ENCODE measurements at regions not wholly inside any gene's neighbourhood (a gene's known extent, or its start where the extent isn't known, plus 50 kb on each side); places are given as distances from the start of the nearest gene placed in this dataset.

DNA sequence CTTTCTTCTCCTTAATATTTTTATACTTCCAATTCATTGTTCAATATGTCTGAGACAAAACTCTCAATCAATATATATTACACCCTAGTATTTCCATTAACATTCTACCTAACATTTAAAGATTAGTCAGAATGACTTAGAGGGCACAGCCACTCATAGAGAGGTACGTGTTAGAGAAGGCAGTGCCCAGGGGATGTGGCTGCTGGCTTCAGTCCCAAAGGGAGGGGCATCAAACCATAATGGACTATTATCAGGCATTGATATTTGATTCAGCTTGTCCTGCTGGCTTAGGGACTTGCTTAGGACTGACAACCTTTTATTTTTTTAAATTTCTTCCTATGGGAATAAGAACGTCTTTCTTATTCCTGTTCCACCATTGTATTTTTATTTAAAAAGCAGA is 1392.0 kb upstream of the ATXN8OS start:
- H3K27ac ChIP-seq (ENCODE audit: low read depth in 2 of 2, low read length in 1 of 2): no peak overlapping the region
- ChIA-PET CTCF (no interaction called here), POLR2A (no interaction called here)
- WGBS (ENCODE audit: low lambda C conversion rate): 72% methylated on average over 2 of the region's 2 CpGs
- peak; percentile 2 for DNase-seq
- H3K4me3 ChIP-seq (ENCODE audit: low read depth in 2 of 2, low read length in 1 of 2): no peak overlapping the region
- H3K9me2 ChIP-seq: no peaks in the 10 kb centered on the region
- no peak overlapping the region for H3K9ac ChIP-seq
- no peak overlapping the region for H3K4me2 ChIP-seq
- H3K27me3 ChIP-seq (ENCODE audit: insufficient read depth): no peaks in the 10 kb centered on the region
- H3K79me2 ChIP-seq (ENCODE audit: insufficient read depth): no peaks in the 10 kb centered on the region
- H2AFZ ChIP-seq (ENCODE audit: low read depth): no peak overlapping the region
- H3K9me3 ChIP-seq: no peaks in the 10 kb centered on the region
- no peaks in the 10 kb centered on the region for H4K20me1 ChIP-seq (ENCODE audit: insufficient read depth)
- no peaks in the 10 kb centered on the region for H3K36me3 ChIP-seq (replicated peaks in 1 of 2; ENCODE audit: control insufficient read depth in 1 of 2, insufficient read depth in 2 of 2, low read length in 1 of 2)
- no peak for TF ChIP-seq EZH2phosphoT487 (IDR thresholded peaks at IDR 0.05; ENCODE audit: borderline replicate concordance, low read depth)
- no peak for TF ChIP-seq SMC3 (IDR thresholded peaks at IDR 0.05; ENCODE audit: low read depth, low read length)
- no peak for TF ChIP-seq MXI1 (IDR thresholded peaks at IDR 0.05; ENCODE audit: low read depth, low read length)
- TF ChIP-seq FOXJ3 (CRISPR knock-in tag; IDR thresholded peaks at IDR 0.05): no peak
- no peak for TF ChIP-seq RXRA (IDR thresholded peaks at IDR 0.05; ENCODE audit: borderline replicate concordance, low read depth)
- no peak for TF ChIP-seq TCF12 (IDR thresholded peaks at IDR 0.05)
- TF ChIP-seq GABPA (IDR thresholded peaks at IDR 0.05; ENCODE audit: low read depth): no peak
- TF ChIP-seq RFX5 (IDR thresholded peaks at IDR 0.05; ENCODE audit: low read length): no peak
- no peak for TF ChIP-seq EP300 (IDR thresholded peaks at IDR 0.05; ENCODE audit: borderline replicate concordance in 1 of 2, low read depth in 1 of 2, low read length in 1 of 2)
- TF ChIP-seq JUND (IDR thresholded peaks at IDR 0.05): no peak
- no peak for TF ChIP-seq RAD21 (IDR thresholded peaks at IDR 0.05; ENCODE audit: low read length)
- TF ChIP-seq, protein P1, sequence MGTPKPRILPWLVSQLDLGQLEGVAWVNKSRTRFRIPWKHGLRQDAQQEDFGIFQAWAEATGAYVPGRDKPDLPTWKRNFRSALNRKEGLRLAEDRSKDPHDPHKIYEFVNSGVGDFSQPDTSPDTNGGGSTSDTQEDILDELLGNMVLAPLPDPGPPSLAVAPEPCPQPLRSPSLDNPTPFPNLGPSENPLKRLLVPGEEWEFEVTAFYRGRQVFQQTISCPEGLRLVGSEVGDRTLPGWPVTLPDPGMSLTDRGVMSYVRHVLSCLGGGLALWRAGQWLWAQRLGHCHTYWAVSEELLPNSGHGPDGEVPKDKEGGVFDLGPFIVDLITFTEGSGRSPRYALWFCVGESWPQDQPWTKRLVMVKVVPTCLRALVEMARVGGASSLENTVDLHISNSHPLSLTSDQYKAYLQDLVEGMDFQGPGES (IDR thresholded peaks at IDR 0.05; ENCODE audit: low read depth, low read length): no peak
- TF ChIP-seq, protein P2, sequence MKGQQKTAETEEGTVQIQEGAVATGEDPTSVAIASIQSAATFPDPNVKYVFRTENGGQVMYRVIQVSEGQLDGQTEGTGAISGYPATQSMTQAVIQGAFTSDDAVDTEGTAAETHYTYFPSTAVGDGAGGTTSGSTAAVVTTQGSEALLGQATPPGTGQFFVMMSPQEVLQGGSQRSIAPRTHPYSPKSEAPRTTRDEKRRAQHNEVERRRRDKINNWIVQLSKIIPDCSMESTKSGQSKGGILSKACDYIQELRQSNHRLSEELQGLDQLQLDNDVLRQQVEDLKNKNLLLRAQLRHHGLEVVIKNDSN (IDR thresholded peaks at IDR 0.05; ENCODE audit: borderline replicate concordance, low read depth): no peak
- TF ChIP-seq NFIC (IDR thresholded peaks at IDR 0.05; ENCODE audit: borderline replicate concordance): no peak
- TF ChIP-seq RCOR1 (IDR thresholded peaks at IDR 0.05; ENCODE audit: low read length): no peak
- no peaks in the 10 kb centered on the region; a peak in 1 of 4 replicates for H3K4me1 ChIP-seq (ENCODE audit: control insufficient read depth in 1 of 2, insufficient read depth in 2 of 2, low read depth in 1 of 2, low read length in 1 of 2)
- no peaks in the 10 kb centered on the region for H3F3A ChIP-seq (replicated peaks; ENCODE audit: insufficient read depth)

DNA sequence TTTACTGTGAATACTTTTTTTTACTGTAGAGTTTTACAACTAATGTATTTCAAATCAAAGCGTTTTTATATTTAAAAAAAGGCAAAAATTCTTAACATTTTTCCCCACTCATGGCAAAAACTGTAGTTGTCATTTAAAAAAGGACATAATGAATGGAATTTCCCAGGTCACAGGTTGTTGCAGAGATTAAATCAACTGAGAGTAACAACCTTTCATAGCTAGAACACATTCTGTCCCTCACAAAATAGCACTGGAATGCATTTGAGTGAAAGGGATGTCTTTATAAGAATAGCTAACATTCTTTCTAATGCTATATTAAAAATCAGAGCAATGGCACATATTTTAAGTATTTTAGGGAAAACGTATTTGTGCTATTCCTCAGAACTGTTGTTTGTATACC is 1393.3 kb upstream of the ATXN8OS start:
- no peak overlapping the region for H3K9ac ChIP-seq
- no peak for DNase-seq
- no peaks in the 10 kb centered on the region for H3K9me3 ChIP-seq
- H3K27ac ChIP-seq (ENCODE audit: low read depth in 2 of 2, low read length in 1 of 2): no peak overlapping the region; a peak in 1 of 4 replicates
- no peaks in the 10 kb centered on the region for H4K20me1 ChIP-seq (ENCODE audit: insufficient read depth)
- no peaks in the 10 kb centered on the region for H3K79me2 ChIP-seq (ENCODE audit: insufficient read depth)
- ChIA-PET POLR2A (no interaction called here), CTCF (no interaction called here)
- H3K4me3 ChIP-seq (ENCODE audit: low read depth in 2 of 2, low read length in 1 of 2): no peak overlapping the region
- no peaks in the 10 kb centered on the region for H3K36me3 ChIP-seq (replicated peaks in 1 of 2; ENCODE audit: control insufficient read depth in 1 of 2, insufficient read depth in 2 of 2, low read length in 1 of 2)
- no peak overlapping the region for H3K4me2 ChIP-seq
- no peaks in the 10 kb centered on the region for H3K27me3 ChIP-seq (ENCODE audit: insufficient read depth)
- no peak overlapping the region for H2AFZ ChIP-seq (ENCODE audit: low read depth)
- H3K4me1 ChIP-seq (ENCODE audit: control insufficient read depth in 1 of 2, insufficient read depth in 2 of 2, low read depth in 1 of 2, low read length in 1 of 2): no peaks in the 10 kb centered on the region; a peak in 1 of 4 replicates
- 45% methylated on average over 2 of the region's 2 CpGs for WGBS (ENCODE audit: low lambda C conversion rate)
- no peaks in the 10 kb centered on the region for H3K9me2 ChIP-seq
- no peaks in the 10 kb centered on the region for H3F3A ChIP-seq (replicated peaks; ENCODE audit: insufficient read depth)
- TF ChIP-seq POLR2AphosphoS5 (IDR thresholded peaks at IDR 0.05; ENCODE audit: low read depth, low read length) (no peak), RFX5 (IDR thresholded peaks at IDR 0.05; ENCODE audit: low read length) (no peak), TEAD4 (IDR thresholded peaks at IDR 0.05; ENCODE audit: borderline replicate concordance, insufficient read depth) (no peak), NFIC (IDR thresholded peaks at IDR 0.05; ENCODE audit: borderline replicate concordance) (no peak), SIN3A (IDR thresholded peaks at IDR 0.05; ENCODE audit: borderline replicate concordance, low read depth, low read length) (no peak), GABPA (IDR thresholded peaks at IDR 0.05; ENCODE audit: low read depth) (no peak), FOXM1 (IDR thresholded peaks at IDR 0.05; ENCODE audit: low read depth) (no peak)
- TF ChIP-seq, protein P3, sequence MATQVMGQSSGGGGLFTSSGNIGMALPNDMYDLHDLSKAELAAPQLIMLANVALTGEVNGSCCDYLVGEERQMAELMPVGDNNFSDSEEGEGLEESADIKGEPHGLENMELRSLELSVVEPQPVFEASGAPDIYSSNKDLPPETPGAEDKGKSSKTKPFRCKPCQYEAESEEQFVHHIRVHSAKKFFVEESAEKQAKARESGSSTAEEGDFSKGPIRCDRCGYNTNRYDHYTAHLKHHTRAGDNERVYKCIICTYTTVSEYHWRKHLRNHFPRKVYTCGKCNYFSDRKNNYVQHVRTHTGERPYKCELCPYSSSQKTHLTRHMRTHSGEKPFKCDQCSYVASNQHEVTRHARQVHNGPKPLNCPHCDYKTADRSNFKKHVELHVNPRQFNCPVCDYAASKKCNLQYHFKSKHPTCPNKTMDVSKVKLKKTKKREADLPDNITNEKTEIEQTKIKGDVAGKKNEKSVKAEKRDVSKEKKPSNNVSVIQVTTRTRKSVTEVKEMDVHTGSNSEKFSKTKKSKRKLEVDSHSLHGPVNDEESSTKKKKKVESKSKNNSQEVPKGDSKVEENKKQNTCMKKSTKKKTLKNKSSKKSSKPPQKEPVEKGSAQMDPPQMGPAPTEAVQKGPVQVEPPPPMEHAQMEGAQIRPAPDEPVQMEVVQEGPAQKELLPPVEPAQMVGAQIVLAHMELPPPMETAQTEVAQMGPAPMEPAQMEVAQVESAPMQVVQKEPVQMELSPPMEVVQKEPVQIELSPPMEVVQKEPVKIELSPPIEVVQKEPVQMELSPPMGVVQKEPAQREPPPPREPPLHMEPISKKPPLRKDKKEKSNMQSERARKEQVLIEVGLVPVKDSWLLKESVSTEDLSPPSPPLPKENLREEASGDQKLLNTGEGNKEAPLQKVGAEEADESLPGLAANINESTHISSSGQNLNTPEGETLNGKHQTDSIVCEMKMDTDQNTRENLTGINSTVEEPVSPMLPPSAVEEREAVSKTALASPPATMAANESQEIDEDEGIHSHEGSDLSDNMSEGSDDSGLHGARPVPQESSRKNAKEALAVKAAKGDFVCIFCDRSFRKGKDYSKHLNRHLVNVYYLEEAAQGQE (IDR thresholded peaks at IDR 0.05; ENCODE audit: low read depth, low read length): no peak
- TF ChIP-seq, protein P4, sequence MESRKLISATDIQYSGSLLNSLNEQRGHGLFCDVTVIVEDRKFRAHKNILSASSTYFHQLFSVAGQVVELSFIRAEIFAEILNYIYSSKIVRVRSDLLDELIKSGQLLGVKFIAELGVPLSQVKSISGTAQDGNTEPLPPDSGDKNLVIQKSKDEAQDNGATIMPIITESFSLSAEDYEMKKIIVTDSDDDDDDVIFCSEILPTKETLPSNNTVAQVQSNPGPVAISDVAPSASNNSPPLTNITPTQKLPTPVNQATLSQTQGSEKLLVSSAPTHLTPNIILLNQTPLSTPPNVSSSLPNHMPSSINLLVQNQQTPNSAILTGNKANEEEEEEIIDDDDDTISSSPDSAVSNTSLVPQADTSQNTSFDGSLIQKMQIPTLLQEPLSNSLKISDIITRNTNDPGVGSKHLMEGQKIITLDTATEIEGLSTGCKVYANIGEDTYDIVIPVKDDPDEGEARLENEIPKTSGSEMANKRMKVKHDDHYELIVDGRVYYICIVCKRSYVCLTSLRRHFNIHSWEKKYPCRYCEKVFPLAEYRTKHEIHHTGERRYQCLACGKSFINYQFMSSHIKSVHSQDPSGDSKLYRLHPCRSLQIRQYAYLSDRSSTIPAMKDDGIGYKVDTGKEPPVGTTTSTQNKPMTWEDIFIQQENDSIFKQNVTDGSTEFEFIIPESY (IDR thresholded peaks at IDR 0.05; ENCODE audit: borderline replicate concordance, low read depth): no peak
- TF ChIP-seq, protein P5, sequence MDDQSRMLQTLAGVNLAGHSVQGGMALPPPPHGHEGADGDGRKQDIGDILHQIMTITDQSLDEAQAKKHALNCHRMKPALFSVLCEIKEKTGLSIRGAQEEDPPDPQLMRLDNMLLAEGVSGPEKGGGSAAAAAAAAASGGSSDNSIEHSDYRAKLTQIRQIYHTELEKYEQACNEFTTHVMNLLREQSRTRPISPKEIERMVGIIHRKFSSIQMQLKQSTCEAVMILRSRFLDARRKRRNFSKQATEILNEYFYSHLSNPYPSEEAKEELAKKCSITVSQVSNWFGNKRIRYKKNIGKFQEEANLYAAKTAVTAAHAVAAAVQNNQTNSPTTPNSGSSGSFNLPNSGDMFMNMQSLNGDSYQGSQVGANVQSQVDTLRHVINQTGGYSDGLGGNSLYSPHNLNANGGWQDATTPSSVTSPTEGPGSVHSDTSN (IDR thresholded peaks at IDR 0.05): no peak

Data from SK-N-SH (cell line).